GM19438 (cell line): ENCODE measurements at regions not wholly inside any gene's neighbourhood (a gene's known extent, or its start where the extent isn't known, plus 50 kb on each side); places are given as distances from the start of the nearest gene placed in this dataset.

Source experiments
- ATAC-seq: cut with Tn5 transposase; IDR thresholded peaks from one replicate; pipeline ENCODE4 v1.9.1; 2021; ENCODE audit warnings: low read depth; ENCODE audit not compliant: unreplicated experiment

GRCh38 chr2:145102706-145103105, 582.8 kb upstream of the ZEB2 start:
- no peak for ATAC-seq

DNA sequence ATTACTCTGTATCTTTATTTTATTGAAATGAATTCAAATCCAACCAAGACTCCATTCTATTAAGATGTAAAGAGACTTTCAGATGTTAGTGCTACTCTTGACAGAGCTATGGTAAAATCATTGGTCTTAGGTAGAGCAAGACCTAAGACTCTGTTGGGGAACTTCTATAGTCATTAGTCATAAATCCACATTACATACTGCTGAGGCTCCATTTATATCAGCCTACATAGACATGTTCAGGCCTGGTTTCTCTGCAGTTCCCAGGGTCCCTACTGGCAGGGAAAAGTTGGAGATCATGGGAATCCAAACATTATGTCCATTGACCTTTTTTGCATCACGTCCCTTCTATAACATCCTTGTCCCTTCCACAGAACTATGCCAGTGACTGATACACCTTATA, 580.4 kb upstream of the ZEB2 start:
- no peak for ATAC-seq

GRCh38 chr2:145096582-145096981, 576.7 kb upstream of the ZEB2 start:
- no peak for ATAC-seq

- no peak for ATAC-seq
Measured at GRCh38 chr2:145095641-145096435, 575.9 kb upstream of the ZEB2 start.

GRCh38 chr2:145094370-145094769, 574.5 kb upstream of the ZEB2 start:
- no peak for ATAC-seq

- ATAC-seq = no peak
Measured at GRCh38 chr2:145091967-145092366, 572.0 kb upstream of the ZEB2 start.

DNA sequence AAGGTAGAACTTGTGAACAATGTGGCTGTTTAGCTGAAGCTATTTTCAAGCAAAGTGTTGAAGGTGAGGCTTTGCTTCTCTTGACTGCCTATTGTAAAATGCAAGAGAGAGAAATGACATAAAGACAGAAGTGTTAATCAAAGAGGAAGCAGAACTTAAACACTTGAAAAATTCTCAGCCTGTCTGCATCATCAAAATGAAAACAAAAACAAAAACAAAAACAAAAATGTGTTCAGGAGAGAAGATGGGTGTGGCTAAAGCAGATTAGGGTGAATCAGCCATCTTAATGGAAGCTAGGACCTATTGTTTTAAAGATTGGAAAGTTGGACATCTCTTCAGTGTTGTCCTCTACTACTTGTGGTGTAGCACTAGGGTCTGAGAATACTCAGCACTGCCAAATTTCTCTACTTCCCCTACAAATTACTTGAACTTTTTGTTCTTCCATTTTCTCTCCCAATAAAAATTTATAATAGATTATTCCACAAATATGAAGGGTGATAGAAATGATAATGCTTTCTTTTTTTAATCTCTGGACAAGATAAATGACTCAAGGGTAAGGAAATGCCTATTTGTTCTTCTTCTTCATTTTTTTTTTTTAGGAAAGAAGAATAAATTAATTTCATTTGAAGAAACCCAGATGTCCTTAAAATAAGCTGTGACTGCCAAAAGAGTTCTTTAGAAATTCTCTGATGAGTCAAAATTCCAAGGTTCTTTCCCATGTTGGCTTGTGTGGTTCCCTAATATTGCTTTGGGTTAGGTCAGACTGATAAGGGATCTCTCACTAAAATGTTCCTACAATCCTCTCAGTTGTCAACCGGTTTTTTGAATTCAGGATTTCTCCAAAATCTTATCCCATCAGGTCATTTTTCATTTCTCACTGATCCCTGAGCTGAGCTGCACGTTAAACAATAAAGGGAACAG, 571.2 kb upstream of the ZEB2 start:
- no peak for ATAC-seq

GRCh38 chr2:145088756-145089155, 568.8 kb upstream of the ZEB2 start:
- ATAC-seq = no peak

- no peak for ATAC-seq
Measured at GRCh38 chr2:145086910-145087309, 567.0 kb upstream of the ZEB2 start.

DNA sequence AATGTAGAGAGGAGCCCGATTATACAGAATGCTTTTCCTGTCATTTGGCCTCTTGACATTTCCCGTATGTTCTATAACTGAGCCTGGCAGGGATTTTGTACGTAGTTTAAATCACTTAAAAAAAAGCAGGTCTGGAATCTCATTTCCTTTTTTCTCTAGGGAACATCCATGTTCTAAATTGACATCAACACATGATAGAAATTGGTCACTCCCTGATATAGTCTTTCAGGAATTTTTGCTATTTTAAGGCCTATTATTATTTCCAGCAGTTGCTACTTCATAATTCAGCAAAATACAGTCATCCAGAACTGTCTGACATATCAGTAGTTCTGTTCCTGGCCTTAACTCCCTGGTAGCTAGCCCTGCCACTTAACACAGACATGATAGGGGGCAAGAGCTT, 565.7 kb upstream of the ZEB2 start:
- ATAC-seq = no peak

DNA sequence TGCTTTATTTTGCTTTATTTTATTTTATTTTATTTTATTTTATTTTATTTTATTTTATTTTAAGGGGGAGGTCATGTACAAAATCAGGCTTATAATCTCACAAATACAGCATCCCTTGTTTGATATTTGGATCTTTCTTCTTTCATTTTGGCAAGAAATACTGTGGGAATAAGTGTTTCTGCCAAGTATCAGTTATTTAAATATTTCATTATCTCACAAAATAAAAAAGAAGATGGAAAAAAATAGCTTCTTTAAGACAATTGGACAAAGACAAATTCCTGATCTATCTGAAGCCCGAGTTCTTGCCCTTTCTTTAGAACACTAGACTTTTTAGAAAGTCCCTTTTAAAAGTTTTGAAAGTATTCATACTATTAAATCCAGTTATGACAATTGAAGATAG, 560.5 kb upstream of the ZEB2 start:
- ATAC-seq = no peak

DNA sequence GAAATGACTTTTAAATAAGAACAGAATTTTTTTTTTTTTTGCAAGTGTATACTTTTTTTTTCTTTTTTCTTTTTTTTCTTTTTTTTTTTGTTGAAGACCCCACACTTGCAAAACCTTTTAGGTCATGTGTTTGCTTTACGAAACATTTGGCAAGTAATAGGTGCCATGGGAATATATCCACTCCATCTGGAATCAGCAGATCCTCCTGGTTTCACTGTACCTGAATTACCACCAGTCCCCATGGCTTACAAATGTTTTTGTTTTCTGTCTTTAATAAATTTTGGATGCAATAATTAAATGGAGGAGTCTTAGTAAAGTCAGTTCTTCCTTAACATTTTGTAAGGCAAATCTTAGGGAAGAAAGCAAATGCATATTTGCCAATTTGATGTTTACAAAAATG, 559.7 kb upstream of the ZEB2 start:
- ATAC-seq = no peak

GRCh38 chr2:145078923-145079322, 559.0 kb upstream of the ZEB2 start:
- ATAC-seq = no peak

- no peak for ATAC-seq
Measured at GRCh38 chr2:145076085-145076484, 556.2 kb upstream of the ZEB2 start.

GRCh38 chr2:145075454-145076062, 555.6 kb upstream of the ZEB2 start:
- no peak for ATAC-seq

DNA sequence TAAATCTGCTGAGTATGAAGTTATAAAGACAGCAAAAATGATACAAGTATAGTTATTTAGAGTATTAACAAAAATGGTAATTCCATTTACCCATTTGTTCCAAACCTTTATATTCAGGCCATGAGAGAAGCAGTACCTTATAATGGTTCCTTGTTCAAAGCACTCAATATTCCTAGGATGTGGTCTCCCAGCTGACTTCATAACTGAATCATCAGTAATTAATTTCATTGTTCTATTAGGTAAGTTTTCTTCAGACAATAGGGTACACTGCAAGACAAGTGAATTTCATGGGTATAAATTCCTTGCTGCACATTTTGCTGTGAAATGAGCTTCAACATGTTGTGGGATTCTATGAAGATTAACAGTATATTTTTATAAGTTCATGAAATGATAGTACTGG, 550.8 kb upstream of the ZEB2 start:
- ATAC-seq = no peak

GRCh38 chr2:145068509-145068908, 548.6 kb upstream of the ZEB2 start:
- no peak for ATAC-seq

DNA sequence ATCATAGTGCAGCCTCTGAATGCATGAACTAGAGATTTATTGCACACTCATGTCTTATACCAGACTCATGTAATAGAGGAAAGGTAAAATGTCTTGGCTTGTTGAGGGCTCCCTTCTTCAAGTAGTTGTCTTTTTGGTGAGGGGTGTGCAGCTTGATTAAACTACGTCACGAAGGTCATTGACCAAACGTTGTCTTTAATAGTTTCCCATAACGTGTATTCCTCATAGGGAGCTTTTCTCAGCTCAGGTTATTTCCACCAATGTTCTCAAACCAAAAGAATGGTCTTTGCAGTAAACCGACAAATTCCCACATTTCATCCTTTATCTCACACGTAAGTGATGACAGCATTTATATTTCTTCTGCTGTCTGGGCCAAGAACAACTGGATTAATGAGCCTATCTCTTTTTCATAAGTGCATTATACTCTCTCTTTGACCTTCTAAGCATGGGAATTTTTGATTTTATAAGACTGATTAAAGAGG, 547.7 kb upstream of the ZEB2 start:
- no peak for ATAC-seq

- ATAC-seq = no peak
Measured at GRCh38 chr2:145066856-145067548, 547.1 kb upstream of the ZEB2 start.

DNA sequence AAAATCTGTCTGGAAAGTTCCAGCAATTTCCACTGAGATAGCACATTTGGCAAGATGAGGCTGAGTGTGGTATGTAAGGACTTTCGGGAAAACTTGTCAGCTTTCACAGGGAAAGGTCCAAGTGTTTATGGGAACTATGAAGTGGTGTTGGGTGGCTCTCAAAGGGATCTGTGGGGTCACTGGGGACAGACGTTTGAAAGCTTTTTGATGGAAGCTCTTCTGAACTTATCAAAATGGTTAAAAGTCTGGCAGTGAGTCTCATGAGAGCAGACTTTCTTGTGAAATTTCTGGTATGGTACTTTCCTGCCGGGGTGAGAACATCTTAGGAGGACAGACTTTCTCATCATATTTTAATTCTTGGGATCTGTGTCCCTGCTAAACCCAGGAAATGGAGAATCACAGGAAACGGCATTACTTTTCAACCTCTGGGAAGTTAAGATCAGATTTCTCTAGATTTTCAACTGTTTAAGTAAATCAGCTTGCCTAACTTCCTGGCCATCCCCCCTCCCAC, 546.3 kb upstream of the ZEB2 start:
- no peak for ATAC-seq
